Limb (tissue), 2 donors: ENCODE measurements at regions not wholly inside any gene's neighbourhood (a gene's known extent, or its start where the extent isn't known, plus 50 kb on each side); places are given as distances from the start of the nearest gene placed in this dataset.
A peak's percentile ranks its signal among the peaks of the same experiment; 100 is the strongest.

Source experiments
- DNase-seq, 2 donors: peaks; one replicate each; pipeline ENCODE4 v3.0.0-alpha.2; 2016; ENCODE audit errors: extremely low spot score in 2 of 2

- no peak for DNase-seq
Measured at GRCh38 chr16:73756289-73757178, 540.1 kb upstream of the PSMD7 start.

GRCh38 chr16:73753931-73754330 is 542.7 kb upstream of the PSMD7 start:
- DNase-seq, result no peak

GRCh38 chr16:73750639-73751038 is 546.0 kb upstream of the PSMD7 start:
- DNase-seq, result no peak

GRCh38 chr16:73747328-73747727 is 549.3 kb upstream of the PSMD7 start:
- no peak for DNase-seq

GRCh38 chr16:73746554-73746953 is 550.1 kb upstream of the PSMD7 start:
- DNase-seq, result no peak

GRCh38 chr16:73743665-73744496 is 552.7 kb upstream of the PSMD7 start:
- DNase-seq, result no peak

- no peak for DNase-seq
Measured at GRCh38 chr16:73739049-73739769, 557.4 kb upstream of the PSMD7 start.

GRCh38 chr16:73738266-73738665 is 558.3 kb upstream of the PSMD7 start:
- no peak for DNase-seq

GRCh38 chr16:73737637-73738036 is 559.0 kb upstream of the PSMD7 start:
- no peak for DNase-seq

- DNase-seq, result no peak
Measured at GRCh38 chr16:73735954-73736353, 560.7 kb upstream of the PSMD7 start.

- DNase-seq, result no peak
Measured at GRCh38 chr16:73735018-73735417, 561.6 kb upstream of the PSMD7 start.

- DNase-seq, result no peak
Measured at GRCh38 chr16:73732681-73733080, 563.9 kb upstream of the PSMD7 start.

- no peak for DNase-seq
Measured at GRCh38 chr16:73732143-73732542, 564.5 kb upstream of the PSMD7 start.

GRCh38 chr16:73730481-73731090 is 566.0 kb upstream of the PSMD7 start:
- no peak for DNase-seq

- DNase-seq, result no peak
Measured at GRCh38 chr16:73725156-73725555, 571.5 kb upstream of the PSMD7 start.

- DNase-seq, result no peak
Measured at GRCh38 chr16:73724503-73724902, 572.1 kb upstream of the PSMD7 start.

GRCh38 chr16:73717266-73717974 is 579.2 kb upstream of the PSMD7 start:
- no peak for DNase-seq

- no peak for DNase-seq
Measured at GRCh38 chr16:73714976-73715375, 581.6 kb upstream of the PSMD7 start.

- peak in 1 of 2 donors; percentile 57 for DNase-seq
Measured at GRCh38 chr16:73713778-73714495, 582.7 kb upstream of the PSMD7 start.

GRCh38 chr16:73713251-73713650 is 583.4 kb upstream of the PSMD7 start:
- peak in 1 of 2 donors; percentile 42 for DNase-seq
